ENCODE measurements at regions not wholly inside any gene's neighbourhood (a gene's known extent, or its start where the extent isn't known, plus 50 kb on each side); places are given as distances from the start of the nearest gene placed in this dataset.
"Not testable (repeated sequence)": the region's sequence is repeated elsewhere in the genome, so short reads cannot be mapped to it uniquely, and the experiment has no call there.

GRCh38 chr19:28134311-28134710, 1078.6 kb downstream of the UQCRFS1 start:
- DNase-seq, result no peak

- not testable (repeated sequence) for DNase-seq
These were observed 1082.1 kb downstream of the UQCRFS1 start for GRCh38 chr19:28130881-28131280.

GRCh38 chr19:28130066-28130511, 1082.9 kb downstream of the UQCRFS1 start:
- no peak for DNase-seq

GRCh38 chr19:28128341-28128740, 1084.6 kb downstream of the UQCRFS1 start:
- DNase-seq, result no peak

- no peak for DNase-seq
These were observed 1086.6 kb downstream of the UQCRFS1 start for GRCh38 chr19:28126135-28126898.

- DNase-seq, result no peak
These were observed 1090.2 kb downstream of the UQCRFS1 start for GRCh38 chr19:28122734-28123133.

GRCh38 chr19:28118235-28118634, 1094.7 kb downstream of the UQCRFS1 start:
- peak; percentile 12 for DNase-seq

- DNase-seq, result no peak
These were observed 1095.8 kb downstream of the UQCRFS1 start for GRCh38 chr19:28117143-28117542.

- not testable (repeated sequence) for DNase-seq
These were observed 1096.6 kb downstream of the UQCRFS1 start for GRCh38 chr19:28116379-28116778.

GRCh38 chr19:28103921-28104320, 1109.0 kb downstream of the UQCRFS1 start:
- DNase-seq, result peak; percentile 7

GRCh38 chr19:28084659-28085157, 1128.2 kb downstream of the UQCRFS1 start:
- DNase-seq, result not testable (repeated sequence)

GRCh38 chr19:28076628-28077027, 1136.3 kb downstream of the UQCRFS1 start:
- DNase-seq, result no peak

GRCh38 chr19:28075229-28075628, 1137.7 kb downstream of the UQCRFS1 start:
- no peak for DNase-seq

- DNase-seq, result no peak
These were observed 1138.2 kb downstream of the UQCRFS1 start for GRCh38 chr19:28074773-28075172.

- no peak for DNase-seq
These were observed 1145.1 kb downstream of the UQCRFS1 start for GRCh38 chr19:28067882-28068281.

GRCh38 chr19:28066988-28067387, 1146.0 kb downstream of the UQCRFS1 start:
- DNase-seq, result no peak

- no peak for DNase-seq
These were observed 1146.8 kb downstream of the UQCRFS1 start for GRCh38 chr19:28066161-28066560.

GRCh38 chr19:28065026-28065425, 1147.9 kb downstream of the UQCRFS1 start:
- DNase-seq, result no peak

- no peak for DNase-seq
These were observed 1149.2 kb downstream of the UQCRFS1 start for GRCh38 chr19:28063702-28064101.

GRCh38 chr19:28061111-28061510, 1151.8 kb downstream of the UQCRFS1 start:
- DNase-seq, result no peak

GRCh38 chr19:28057026-28057425, 1155.9 kb downstream of the UQCRFS1 start:
- DNase-seq, result not testable (repeated sequence)

- DNase-seq, result no peak
These were observed 1161.9 kb downstream of the UQCRFS1 start for GRCh38 chr19:28051047-28051446.

- no peak for DNase-seq
These were observed 1163.1 kb downstream of the UQCRFS1 start for GRCh38 chr19:28049875-28050274.

- DNase-seq, result no peak
These were observed 1166.0 kb downstream of the UQCRFS1 start for GRCh38 chr19:28046932-28047331.

Data from tongue (tissue), 1 donor.